ELR (cell line): ENCODE measurements at regions not wholly inside any gene's neighbourhood (a gene's known extent, or its start where the extent isn't known, plus 50 kb on each side); places are given as distances from the start of the nearest gene placed in this dataset.

Source experiments
- DNase-seq: peaks from one replicate; pipeline ENCODE4 v3.0.0-alpha.2; 2015; ENCODE audit warnings: low read depth

- DNase-seq = no peak
Observed at GRCh38 chr5:56686337-56687195, 128.8 kb upstream of the MAP3K1 start.

DNA sequence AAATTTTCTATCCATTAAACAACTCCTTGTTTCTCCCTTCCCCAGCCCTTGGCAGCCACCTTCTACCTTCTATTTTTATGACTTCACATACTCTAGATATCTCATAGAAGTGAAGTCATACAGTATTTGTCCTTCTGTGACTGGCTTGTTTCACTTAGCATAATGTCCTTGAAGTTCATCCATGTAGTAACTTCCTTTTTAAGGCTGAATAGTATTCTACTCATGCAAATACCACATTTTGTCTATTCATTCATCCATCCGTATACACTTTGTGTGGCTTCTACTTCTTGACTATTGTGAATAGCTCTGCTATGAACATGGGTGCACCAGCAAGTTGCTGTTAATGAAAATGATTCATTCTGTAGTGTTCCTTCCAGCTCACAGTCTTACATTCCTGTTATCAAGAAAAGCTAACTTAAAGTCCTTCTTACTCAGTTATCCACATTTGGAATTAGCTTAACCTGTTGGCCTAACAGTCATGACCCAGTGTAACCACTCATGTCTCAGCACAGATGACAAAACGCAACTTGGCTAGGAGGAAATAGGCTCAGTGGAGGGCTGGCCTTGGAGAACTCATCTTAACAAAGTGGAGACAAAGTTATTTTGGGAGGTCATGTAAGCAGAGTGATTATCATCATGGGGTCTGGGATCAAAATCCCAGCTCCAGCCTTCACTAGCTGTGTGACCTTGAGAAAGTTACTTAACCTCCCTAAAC is 129.7 kb upstream of the MAP3K1 start:
- no peak for DNase-seq

DNA sequence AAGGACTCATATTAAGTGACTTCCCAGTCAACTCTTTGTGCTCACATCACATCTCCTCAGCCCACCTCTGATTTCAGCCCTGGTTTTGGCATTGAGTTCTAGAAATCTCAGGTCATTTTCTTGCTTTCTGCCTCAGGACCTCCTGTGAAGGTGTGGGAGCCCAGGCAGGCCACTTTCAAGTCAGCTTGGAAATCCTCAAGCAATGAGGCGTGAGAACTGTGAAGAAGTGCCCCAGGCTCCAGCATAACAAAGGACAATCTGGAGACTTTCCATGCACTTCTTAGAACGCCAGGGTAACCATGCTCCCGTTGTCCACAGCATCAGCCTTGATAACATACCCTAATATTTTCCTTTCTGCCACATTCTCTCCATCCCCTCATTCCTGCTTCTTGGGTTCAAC is 131.2 kb upstream of the MAP3K1 start:
- no peak for DNase-seq

GRCh38 chr5:56683733-56684132 is 131.6 kb upstream of the MAP3K1 start:
- DNase-seq = no peak

DNA sequence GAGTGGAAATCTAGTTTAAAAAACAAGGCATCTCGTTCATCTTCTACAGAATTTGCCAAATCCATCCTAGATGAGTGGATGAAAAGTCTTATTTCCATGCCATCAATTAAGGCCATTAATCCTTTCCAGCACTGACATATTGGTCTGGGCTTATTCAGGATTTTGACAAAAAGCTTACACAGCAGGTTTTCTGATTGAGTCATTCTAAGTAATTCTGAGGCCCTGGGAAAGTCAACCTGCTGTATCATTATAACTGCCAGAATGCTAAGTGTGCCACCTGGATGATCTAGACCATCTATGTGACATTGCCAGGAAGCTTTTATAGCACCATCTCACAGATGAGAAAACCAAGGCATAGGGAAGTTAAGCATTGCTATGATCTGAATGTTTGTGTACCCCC is 132.1 kb upstream of the MAP3K1 start:
- DNase-seq = no peak

GRCh38 chr5:56681346-56681745 is 134.0 kb upstream of the MAP3K1 start:
- DNase-seq = no peak

- no peak for DNase-seq
Observed at GRCh38 chr5:56680731-56681130, 134.6 kb upstream of the MAP3K1 start.

- no peak for DNase-seq
Observed at GRCh38 chr5:56677690-56678305, 137.6 kb upstream of the MAP3K1 start.

DNA sequence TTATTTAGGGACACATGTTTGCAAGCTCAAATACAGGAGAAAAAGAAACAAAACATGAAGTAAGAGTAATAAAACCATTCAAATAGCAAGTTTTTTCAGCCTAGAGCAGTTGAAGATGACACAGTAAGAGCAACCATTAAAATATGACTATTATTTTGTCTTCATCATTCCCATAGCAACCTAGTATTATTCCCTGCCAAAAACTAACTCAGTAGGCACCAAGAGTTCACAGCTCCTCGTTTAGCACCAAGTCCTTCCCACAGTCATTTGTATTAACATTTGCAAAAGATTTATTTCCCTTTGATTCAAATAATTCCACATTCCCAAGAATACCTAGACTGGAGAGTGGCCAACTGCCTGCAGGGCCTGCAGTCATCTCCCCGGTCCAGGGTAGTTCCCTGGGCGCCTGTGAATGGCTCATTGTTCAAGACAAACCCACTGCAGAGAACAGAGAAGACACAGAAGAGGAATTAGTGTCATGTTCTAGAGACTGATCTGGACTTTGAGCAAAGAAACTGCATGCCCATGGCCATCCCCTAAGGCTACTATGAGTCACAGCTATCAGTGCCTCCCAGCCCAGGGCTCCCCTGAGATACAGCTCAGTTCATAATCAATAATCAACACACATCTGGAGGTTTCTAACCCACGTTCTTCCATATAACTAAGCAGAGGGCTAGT is 139.1 kb upstream of the MAP3K1 start:
- peak; percentile 53 for DNase-seq

DNA sequence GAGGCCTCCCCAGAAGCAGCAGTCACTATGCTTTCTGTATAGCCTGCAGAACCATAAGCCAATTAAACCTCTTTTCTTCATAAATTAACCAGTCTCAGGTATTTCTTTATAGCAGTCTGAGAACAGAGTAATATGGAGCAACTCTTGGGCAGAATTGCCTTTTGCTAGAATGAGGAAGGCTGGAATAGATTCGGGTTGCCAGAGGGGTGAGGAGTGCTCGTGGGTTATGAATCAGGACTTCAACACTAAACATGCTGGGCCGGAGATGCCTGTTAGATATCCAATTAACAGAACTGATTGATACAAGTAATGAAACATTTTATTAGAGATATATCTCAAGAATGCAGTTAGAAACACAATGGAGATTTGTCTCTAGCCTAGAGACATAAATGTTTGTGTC is 140.9 kb upstream of the MAP3K1 start:
- DNase-seq = no peak

DNA sequence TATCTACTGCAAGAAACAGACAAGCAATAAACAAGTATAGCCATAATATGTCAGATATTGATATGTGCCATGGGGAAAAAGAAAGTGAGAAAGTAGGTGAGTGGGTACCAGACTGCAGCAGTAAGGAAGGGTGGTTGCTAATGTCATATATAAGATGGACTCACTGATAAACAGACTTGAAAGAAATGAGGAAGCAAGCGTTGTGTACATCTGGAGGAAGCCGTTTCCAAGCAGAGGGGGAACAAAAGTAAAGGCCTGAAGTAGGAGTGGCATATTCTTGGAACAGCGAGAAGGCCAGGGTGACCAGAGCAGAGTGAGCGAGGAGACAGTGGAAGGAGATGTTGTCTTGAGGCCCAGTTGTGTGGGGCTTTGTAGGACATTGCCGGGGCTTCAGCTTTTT is 142.2 kb upstream of the MAP3K1 start:
- no peak for DNase-seq

DNA sequence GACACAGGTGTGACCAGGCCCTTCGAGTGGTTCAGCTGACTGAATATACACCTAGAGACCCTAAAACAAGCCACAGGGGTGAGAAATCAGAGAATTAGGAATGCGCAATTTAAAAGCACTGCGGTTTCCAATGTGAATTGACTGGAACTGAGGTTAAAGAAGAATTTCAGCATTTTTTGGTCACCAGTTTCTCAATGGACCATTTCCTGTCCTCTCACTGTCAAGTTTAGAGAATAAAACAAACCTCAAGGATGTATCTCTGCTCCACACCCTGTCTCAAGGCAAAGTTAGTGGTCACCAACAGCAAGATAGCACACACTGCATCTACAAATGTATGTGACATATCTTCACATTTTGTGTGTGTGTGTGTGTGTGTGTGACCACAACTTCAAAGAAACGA is 143.8 kb upstream of the MAP3K1 start:
- DNase-seq = peak; percentile 35

DNA sequence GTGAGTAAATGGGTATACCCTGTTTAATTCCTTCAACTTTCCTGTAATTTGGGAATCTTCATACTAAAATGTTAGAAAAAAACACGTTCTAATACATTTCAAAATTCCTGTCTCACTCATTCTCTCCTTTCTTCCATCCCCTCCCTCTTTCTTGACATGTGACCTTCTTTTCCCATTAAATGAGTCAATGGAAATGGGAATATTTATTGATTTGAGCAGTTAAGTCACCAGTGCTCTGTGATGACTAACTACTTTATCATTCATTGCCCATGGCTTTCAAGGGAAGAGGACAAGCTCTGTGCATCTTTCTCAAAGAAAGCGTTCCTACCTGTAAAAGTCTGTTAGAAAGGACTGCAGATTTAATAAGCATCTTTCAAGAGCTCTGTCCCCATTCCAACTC is 144.4 kb upstream of the MAP3K1 start:
- peak; percentile 71 for DNase-seq

DNA sequence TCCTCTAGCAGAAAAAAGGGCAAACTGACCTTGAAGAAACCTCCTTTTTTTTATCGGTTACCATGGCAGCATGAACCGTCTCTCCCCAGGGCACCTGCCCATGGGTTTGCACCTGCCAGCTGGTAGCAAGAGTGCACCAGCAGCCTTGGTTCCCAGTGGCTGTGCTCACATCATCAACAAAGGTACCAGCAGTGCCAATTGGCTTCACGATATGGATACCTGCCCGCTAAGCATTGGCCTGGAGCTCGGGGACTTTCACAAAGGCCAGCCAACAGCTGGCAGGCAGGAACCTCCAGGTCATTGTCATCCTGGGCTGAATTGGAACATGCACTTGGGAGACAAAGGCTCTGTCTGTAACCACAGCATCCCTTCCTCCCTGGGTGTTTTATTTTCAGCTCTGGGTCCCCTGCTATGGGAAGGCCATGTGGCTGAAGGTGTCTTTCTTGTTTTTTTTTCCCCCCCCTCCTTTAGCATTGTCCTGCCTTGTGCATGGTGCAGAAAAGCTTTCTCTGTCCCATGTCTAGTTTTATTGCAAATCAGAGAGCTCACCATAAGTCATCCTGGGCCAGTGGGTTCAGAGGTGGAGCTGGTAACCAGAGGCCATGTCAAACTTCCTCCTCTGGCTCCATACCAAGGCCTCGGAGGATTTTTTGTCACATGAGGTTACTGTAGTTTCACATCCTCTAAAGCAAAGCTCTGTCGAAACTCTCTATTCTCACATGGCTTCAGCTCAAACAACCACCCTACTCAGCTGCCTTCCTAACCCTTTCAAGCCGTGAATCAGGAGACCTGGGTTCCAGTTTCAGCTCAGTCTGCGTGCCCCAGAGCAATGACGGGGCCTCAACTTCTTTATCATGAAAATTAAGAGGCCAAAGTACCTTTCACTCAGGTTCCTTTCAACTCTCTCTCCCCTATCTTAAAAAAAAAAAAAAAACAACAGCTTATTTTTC is 145.5 kb upstream of the MAP3K1 start:
- peak; percentile 16 for DNase-seq

DNA sequence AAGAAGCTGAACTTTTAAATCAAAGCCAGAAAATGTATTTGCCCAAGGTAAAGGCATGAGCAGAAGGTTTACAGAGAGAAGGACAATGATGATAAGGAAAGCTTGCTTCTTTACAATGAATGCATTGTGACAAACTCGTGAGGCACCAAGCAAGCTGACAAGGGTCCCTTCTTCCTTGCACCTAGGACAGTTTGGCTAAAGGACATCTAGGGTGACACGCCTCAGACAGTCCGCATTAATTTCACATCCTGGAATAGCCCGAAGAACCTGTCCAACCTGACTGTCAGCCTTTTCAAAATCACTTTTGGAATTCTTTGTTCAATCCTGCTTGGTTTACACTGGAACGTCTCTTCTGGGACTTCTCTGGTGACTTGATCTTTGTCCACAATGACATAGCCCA is 146.4 kb upstream of the MAP3K1 start:
- no peak for DNase-seq

DNA sequence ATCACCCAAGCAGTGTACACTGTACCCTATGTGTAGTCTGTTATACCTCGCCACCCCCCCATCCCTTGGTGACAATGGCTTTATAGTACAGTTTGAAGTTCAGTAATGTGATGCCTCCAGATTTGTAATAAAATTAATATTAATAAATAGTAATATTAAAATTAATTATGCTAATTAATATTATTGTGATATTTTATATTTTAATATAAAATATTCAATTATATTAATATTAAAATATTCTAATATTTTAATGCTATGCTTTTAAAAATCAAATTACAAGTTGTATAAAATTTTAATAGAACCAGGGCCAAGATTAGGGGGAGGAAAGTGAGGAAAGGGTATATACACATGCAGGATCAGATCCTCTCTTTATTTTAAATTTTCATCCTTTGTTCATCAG is 147.7 kb upstream of the MAP3K1 start:
- DNase-seq = no peak

- DNase-seq = no peak
Observed at GRCh38 chr5:56666901-56667300, 148.4 kb upstream of the MAP3K1 start.

DNA sequence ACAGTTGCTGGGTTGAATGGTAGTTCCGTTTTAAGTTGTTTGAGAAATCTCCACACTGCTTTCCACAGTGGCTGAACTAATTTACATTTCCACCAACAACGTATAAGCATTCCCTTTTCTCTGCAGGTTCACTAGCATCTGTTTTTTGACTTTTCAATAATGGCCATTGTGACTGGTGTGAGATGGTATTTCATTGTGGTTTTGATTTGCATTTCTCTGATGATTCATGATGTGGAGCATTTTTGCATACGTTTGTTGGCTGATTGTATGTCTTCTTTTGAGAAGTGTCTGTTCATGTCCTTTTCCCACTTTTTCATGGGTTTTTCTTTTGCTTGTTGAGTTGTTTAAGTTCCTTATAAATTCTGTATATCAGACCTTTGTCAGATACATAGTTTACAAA is 150.2 kb upstream of the MAP3K1 start:
- DNase-seq = peak; percentile 71

- no peak for DNase-seq
Observed at GRCh38 chr5:56664025-56664424, 151.3 kb upstream of the MAP3K1 start.

- DNase-seq = no peak
Observed at GRCh38 chr5:56663523-56663922, 151.8 kb upstream of the MAP3K1 start.

DNA sequence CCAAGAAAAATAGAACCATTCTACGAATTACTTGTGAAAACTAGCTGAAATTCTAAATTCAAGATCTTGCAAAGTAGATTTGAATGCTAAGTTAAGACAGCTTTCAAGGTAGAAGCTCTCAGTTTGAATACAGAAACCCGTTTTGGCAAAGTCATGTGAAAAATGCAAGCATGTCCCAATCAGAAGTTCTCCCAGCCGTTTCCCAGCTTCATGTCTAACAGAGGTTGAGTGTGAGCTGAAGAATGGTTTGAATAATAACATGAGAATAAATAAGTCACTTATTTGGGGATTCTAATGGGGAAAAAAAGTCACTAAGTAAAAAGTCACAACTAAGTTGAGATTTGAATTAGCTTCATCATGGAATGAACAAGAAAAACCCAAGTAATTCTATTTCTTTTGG is 152.5 kb upstream of the MAP3K1 start:
- DNase-seq = no peak
